Tibial nerve (tissue), 4 donors: ENCODE measurements at regions not wholly inside any gene's neighbourhood (a gene's known extent, or its start where the extent isn't known, plus 50 kb on each side); places are given as distances from the start of the nearest gene placed in this dataset.

Experiments
- DNase-seq, 2 donors: peaks; one replicate each; pipeline ENCODE4 v3.0.0-alpha.2; 2019; ENCODE audit warnings: low spot score in 2 of 2
- H3K27ac ChIP-seq, 4 donors: fragments of 200-600 bp; sonication (generic) in 3 of 4; one replicate each; pipeline ENCODE4 v1.5.1; 2017 to 2019; ENCODE audit warnings: mild to moderate bottlenecking in 1 of 4
- H3K27me3 ChIP-seq, 2 donors: fragments of 200-600 bp; sonication (generic) in 1 of 2; one replicate each; pipeline versions ENCODE4 v1.5.1 to v1.6.0; 2017 to 2019
- H3K36me3 ChIP-seq, 3 donors: fragments of 200-600 bp; sonication (generic); one replicate each; pipeline ENCODE4 v1.5.1; 2018 to 2019
- H3K4me1 ChIP-seq, 4 donors: fragments of 200-600 bp; sonication (generic) in 3 of 4; one replicate each; pipeline ENCODE4 v1.5.1; 2017 to 2019
- H3K4me3 ChIP-seq, 4 donors: fragments of 200-600 bp; sonication (generic) in 3 of 4; one replicate each; pipeline ENCODE4 v1.5.1; 2017 to 2019; ENCODE audit warnings: mild to moderate bottlenecking in 1 of 4, moderate library complexity in 1 of 4
- H3K9me3 ChIP-seq, 4 donors: fragments of 200-600 bp; sonication (generic) in 3 of 4; one replicate each; pipeline ENCODE4 v1.5.1; 2017 to 2019
- EP300 ChIP-seq, 2 donors: sonication (generic); formaldehyde crosslinking; IDR thresholded peaks; one replicate each; pipeline ENCODE4 v1.6.1; 2017; ENCODE audit warnings: antibody characterized with exemption in 2 of 2, mild to moderate bottlenecking in 1 of 2
- POLR2A ChIP-seq, 2 donors: fragments of 450-650 bp; IDR thresholded peaks; one replicate each; pipeline ENCODE4 v1.6.1; 2017; ENCODE audit warnings: antibody characterized with exemption in 2 of 2, mild to moderate bottlenecking in 2 of 2, moderate library complexity in 2 of 2
- WGBS, 2 donors: methylation state at CpG; one replicate each; pipeline ENCODE4 v1.1.5; 2018; 5-methylcytosine and 5-hydroxymethylcytosine counted together
- TF ChIP-seq, protein P1 (sequence below), 5 experiments: fragments of 200-600 bp in 3 of 5; fragments of 450-650 bp in 2 of 5; sonication (generic) in 3 of 5; IDR thresholded peaks; one replicate each; pipeline ENCODE4 v1.5.1; 2016 to 2019; ENCODE audit warnings: antibody characterized with exemption in 5 of 5, mild to moderate bottlenecking in 3 of 5, moderate library complexity in 2 of 5

DNA sequence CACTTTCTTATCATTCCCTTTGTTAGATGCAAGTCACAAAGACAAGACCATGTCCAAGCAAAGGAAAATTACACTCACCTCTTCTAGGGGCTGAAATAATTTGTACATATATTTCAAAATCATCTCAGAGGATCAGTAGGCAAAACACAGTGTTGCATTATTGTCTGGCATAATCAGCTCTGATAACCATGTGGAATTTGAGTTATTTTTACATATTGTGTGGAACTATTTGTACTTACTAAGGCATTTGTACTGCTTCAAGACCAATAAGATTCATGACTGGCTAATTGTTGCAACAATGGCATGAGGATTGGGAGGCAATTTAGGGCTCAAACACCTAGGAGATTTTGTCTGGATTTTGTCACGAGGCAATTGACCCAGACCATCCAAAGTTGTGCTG, 1716.4 kb downstream of the BRINP3 start:
- Histone ChIP-seq H3K27me3 (no peaks in the 10 kb centered on the region), H3K4me1 (no peaks in the 10 kb centered on the region), H3K9me3 (no peaks in the 10 kb centered on the region), H3K4me3 (no peak overlapping the region), H3K27ac (no peak overlapping the region), H3K36me3 (no peaks in the 10 kb centered on the region)
- TF ChIP-seq EP300 (IDR thresholded peaks at IDR 0.05) (no peak), POLR2A (IDR thresholded peaks at IDR 0.05) (no peak)
- TF ChIP-seq, protein P1, sequence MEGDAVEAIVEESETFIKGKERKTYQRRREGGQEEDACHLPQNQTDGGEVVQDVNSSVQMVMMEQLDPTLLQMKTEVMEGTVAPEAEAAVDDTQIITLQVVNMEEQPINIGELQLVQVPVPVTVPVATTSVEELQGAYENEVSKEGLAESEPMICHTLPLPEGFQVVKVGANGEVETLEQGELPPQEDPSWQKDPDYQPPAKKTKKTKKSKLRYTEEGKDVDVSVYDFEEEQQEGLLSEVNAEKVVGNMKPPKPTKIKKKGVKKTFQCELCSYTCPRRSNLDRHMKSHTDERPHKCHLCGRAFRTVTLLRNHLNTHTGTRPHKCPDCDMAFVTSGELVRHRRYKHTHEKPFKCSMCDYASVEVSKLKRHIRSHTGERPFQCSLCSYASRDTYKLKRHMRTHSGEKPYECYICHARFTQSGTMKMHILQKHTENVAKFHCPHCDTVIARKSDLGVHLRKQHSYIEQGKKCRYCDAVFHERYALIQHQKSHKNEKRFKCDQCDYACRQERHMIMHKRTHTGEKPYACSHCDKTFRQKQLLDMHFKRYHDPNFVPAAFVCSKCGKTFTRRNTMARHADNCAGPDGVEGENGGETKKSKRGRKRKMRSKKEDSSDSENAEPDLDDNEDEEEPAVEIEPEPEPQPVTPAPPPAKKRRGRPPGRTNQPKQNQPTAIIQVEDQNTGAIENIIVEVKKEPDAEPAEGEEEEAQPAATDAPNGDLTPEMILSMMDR (IDR thresholded peaks at IDR 0.05): no peak
- 11 to 42% methylated on average over 1 of the region's 1 CpG for WGBS, 2 donors
- DNase-seq: no peak

DNA sequence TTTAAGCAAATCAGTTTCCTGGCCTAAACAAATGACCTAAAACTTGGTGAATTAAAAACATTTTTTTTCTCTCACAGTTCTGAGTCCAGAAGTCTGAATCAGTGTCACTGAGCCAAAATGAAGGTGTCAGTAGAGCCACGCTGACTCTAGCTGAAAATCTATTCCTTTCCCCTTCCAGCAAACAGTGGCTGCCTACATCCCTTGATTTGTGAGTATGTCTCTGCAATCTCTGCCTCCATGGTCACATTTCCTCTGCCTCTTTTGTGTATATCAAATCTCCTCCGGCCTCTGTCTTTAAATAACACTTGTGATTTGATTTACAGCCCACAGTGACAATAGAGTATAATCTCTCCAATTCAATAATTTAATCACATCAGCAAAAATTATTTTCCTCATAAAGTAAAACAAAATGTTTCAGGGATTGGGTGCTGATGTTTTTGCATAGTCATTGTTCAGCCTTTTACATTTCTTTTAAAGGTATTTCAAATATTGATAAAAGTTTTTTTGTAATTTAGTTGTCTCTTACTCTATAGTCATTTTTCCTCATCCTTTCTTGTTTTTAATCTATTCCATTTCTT, 1715.4 kb downstream of the BRINP3 start:
- WGBS, 2 donors: 56 to 60% methylated on average over 2 of the region's 2 CpGs
- TF ChIP-seq, protein P1 (IDR thresholded peaks at IDR 0.05): no peak
- TF ChIP-seq EP300 (IDR thresholded peaks at IDR 0.05): no peak
- Histone ChIP-seq H3K4me1 (no peaks in the 10 kb centered on the region), H3K9me3 (no peaks in the 10 kb centered on the region), H3K27ac (no peak overlapping the region), H3K27me3 (no peaks in the 10 kb centered on the region), H3K36me3 (no peaks in the 10 kb centered on the region), H3K4me3 (no peak overlapping the region)
- no peak for DNase-seq

DNA sequence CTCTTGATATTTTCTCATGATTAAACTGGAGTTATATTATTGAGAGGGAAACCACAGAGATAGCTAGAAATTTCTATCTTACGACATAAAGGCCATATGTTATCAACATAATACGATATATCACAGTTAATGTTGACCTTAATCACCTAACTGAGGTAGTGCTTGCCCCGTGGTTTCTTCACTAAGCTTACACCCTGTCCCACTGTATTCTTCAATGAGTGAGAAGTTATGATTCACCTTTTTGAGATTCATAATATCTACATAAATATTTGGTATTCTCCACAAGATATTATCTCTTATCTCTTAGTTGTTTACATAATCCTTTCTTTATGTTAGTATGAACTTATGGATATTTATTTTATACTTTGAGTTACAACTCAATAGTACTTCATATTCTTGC, 1714.1 kb downstream of the BRINP3 start:
- no peak for TF ChIP-seq EP300 (IDR thresholded peaks at IDR 0.05)
- TF ChIP-seq POLR2A (IDR thresholded peaks at IDR 0.05): no peak
- TF ChIP-seq, protein P1 (IDR thresholded peaks at IDR 0.05): no peak
- H3K9me3 ChIP-seq: no peaks in the 10 kb centered on the region
- WGBS, 2 donors: 83 to 84% methylated on average over 3 of the region's 3 CpGs

DNA sequence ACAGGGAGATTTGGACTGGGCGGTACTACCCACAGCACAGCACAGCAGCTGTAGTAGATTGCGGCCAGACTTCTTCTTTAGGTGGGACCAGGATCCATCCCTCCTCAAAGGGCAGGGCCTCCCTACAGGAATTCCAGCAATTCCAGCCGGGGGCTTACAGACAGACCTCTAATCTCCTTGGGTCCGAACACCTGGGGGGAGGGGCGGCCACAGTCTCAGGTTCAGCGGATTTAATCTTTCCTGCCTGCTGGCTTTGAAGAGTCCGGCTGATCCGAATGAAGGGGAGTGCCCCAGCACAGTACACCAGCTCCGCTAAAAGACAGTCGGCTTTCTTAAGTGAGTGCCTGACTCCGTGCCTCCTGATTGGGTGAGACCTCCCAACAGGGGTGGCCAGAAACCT, 1708.5 kb downstream of the BRINP3 start:
- TF ChIP-seq EP300 (IDR thresholded peaks at IDR 0.05): no peak
- TF ChIP-seq POLR2A (IDR thresholded peaks at IDR 0.05): no peak
- TF ChIP-seq, protein P1 (IDR thresholded peaks at IDR 0.05): no peak
- Histone ChIP-seq H3K4me1 (no peaks in the 10 kb centered on the region), H3K4me3 (no peak overlapping the region), H3K27me3 (no peaks in the 10 kb centered on the region), H3K27ac (no peak overlapping the region), H3K9me3 (peaks cover 0 to 26% (median 0%) of the 10 kb centered on the region in 4 donors), H3K36me3 (no peaks in the 10 kb centered on the region)
- no peak for DNase-seq
- 92 to 97% methylated on average over 10 to 11 of the region's 11 CpGs for WGBS, 2 donors

More for the DNA sequence above, 1714.1 kb downstream of the BRINP3 start:
- H3K36me3 ChIP-seq: no peaks in the 10 kb centered on the region
- H3K4me3 ChIP-seq: no peak overlapping the region
- no peaks in the 10 kb centered on the region for H3K27me3 ChIP-seq
- no peak overlapping the region for H3K27ac ChIP-seq
- H3K4me1 ChIP-seq: no peaks in the 10 kb centered on the region
- DNase-seq: no peak

DNA sequence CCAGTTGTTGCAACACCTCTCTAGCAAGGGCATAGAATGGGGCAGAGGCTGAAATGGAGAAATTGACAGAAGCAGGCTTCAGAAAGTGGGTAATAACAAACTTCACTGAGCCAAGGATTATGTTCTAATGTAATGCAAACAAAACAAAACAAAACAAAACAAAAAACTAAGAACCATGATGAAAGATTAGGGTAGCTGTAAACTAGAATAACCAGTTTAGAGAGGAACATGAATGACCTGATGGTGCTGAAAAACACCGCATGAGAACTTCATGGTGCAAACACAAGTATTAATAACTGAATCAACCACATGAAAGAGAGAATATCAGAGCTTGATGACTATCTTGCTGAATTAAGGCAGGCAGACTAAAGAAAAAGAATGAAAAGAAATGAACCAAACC, 1707.7 kb downstream of the BRINP3 start:
- H3K9me3 ChIP-seq: peaks cover 0 to 26% (median 0%) of the 10 kb centered on the region in 4 donors
- H3K27me3 ChIP-seq: no peaks in the 10 kb centered on the region
- H3K36me3 ChIP-seq: no peaks in the 10 kb centered on the region
- DNase-seq: no peak
- no peak for TF ChIP-seq EP300 (IDR thresholded peaks at IDR 0.05)
- TF ChIP-seq, protein P1 (IDR thresholded peaks at IDR 0.05): no peak
- no peak for TF ChIP-seq POLR2A (IDR thresholded peaks at IDR 0.05)
- H3K4me3 ChIP-seq: no peak overlapping the region
- H3K4me1 ChIP-seq: no peaks in the 10 kb centered on the region
- WGBS, 2 donors: 100% methylated on average over 1 of the region's 1 CpG
- H3K27ac ChIP-seq: no peak overlapping the region
